Neural progenitor cell (in vitro differentiated cells): ENCODE measurements at regions not wholly inside any gene's neighbourhood (a gene's known extent, or its start where the extent isn't known, plus 50 kb on each side); places are given as distances from the start of the nearest gene placed in this dataset.
A peak's percentile ranks its signal among the peaks of the same experiment; 100 is the strongest.

Experiments used
- DNase-seq: peaks from one replicate; pipeline ENCODE4 v3.0.0-alpha.2; 2016; ENCODE audit warnings: low spot score
- H2AFZ ChIP-seq: fragments of 200-600 bp; sonication (generic); replicated peaks from 2 replicates; pipeline ENCODE4 v1.6.1; 2016; ENCODE audit warnings: antibody characterized with exemption
- H3F3A ChIP-seq: fragments of 200-600 bp; sonication (generic); 2 replicates; pipeline ENCODE4 v1.6.1; 2016; ENCODE audit warnings: antibody characterized with exemption, low read depth
- H3K27ac ChIP-seq: fragments of 200-600 bp; sonication (generic); 2 replicates; pipeline ENCODE4 v1.5.1; 2016; ENCODE audit warnings: mild to moderate bottlenecking
- H3K27me3 ChIP-seq: fragments of 200-600 bp; sonication (generic); 2 replicates; pipeline ENCODE4 v1.6.1; 2016; ENCODE audit warnings: mild to moderate bottlenecking, moderate library complexity
- H3K36me3 ChIP-seq: fragments of 200-600 bp; sonication (generic); 2 replicates; pipeline ENCODE4 v1.5.1; 2016
- H3K4me1 ChIP-seq: fragments of 200-600 bp; sonication (generic); 2 replicates; pipeline ENCODE4 v1.6.1; 2016; ENCODE audit warnings: mixed run types
- H3K4me2 ChIP-seq: fragments of 200-600 bp; sonication (generic); 2 replicates; pipeline ENCODE4 v1.6.1; 2016
- H3K4me3 ChIP-seq: fragments of 200-600 bp; sonication (generic); 2 replicates; pipeline ENCODE4 v1.5.1; 2016
- H3K79me2 ChIP-seq: fragments of 200-600 bp; sonication (generic); 2 replicates; pipeline ENCODE4 v1.6.1; 2016; ENCODE audit warnings: low read depth
- H3K9ac ChIP-seq: fragments of 200-600 bp; sonication (generic); 2 replicates; pipeline ENCODE4 v1.6.1; 2016
- H3K9me3 ChIP-seq: fragments of 200-600 bp; sonication (generic); 2 replicates; pipeline ENCODE4 v1.5.1; 2016; ENCODE audit warnings: low read depth
- H4K20me1 ChIP-seq: fragments of 200-600 bp; sonication (generic); 2 replicates; pipeline ENCODE4 v1.6.1; 2016; ENCODE audit warnings: low read depth
- H3K27ac Mint-ChIP-seq: 3 replicates; pipeline ENCODE4 v1.8.0; 2021; ENCODE audit warnings: mixed read lengths
- H3K27me3 Mint-ChIP-seq: 2 replicates; pipeline ENCODE4 v1.8.0; 2022; ENCODE audit warnings: low read depth, mild to moderate bottlenecking, inconsistent platforms, moderate library complexity, mixed read lengths; ENCODE audit not compliant: insufficient read depth
- H3K36me3 Mint-ChIP-seq: 3 replicates; pipeline ENCODE4 v1.8.0; 2021; ENCODE audit warnings: mixed read lengths
- H3K4me1 Mint-ChIP-seq: 3 replicates; pipeline ENCODE4 v1.8.0; 2021; ENCODE audit warnings: mixed read lengths
- H3K4me3 Mint-ChIP-seq: 3 replicates; pipeline ENCODE4 v1.8.0; 2021; ENCODE audit warnings: mild to moderate bottlenecking, moderate library complexity, mixed read lengths
- H3K9me3 Mint-ChIP-seq: 3 replicates; pipeline ENCODE4 v1.8.0; 2020; ENCODE audit warnings: mixed read lengths
- EZH2 ChIP-seq: fragments of 200-600 bp; sonication (generic); IDR thresholded peaks from 2 replicates; pipeline ENCODE4 v1.6.1; 2017; ENCODE audit warnings: antibody characterized with exemption, mild to moderate bottlenecking, moderate library complexity
- EZH2phosphoT487 ChIP-seq: fragments of 200-600 bp; sonication (generic); IDR thresholded peaks from 2 replicates; pipeline ENCODE4 v1.6.1; 2017; ENCODE audit warnings: antibody characterized with exemption
- TF ChIP-seq, protein P1 (sequence below): fragments of 200-600 bp; sonication (generic); IDR thresholded peaks from 2 replicates; pipeline ENCODE4 v1.5.1; 2017; ENCODE audit warnings: antibody characterized with exemption, mild to moderate bottlenecking

DNA sequence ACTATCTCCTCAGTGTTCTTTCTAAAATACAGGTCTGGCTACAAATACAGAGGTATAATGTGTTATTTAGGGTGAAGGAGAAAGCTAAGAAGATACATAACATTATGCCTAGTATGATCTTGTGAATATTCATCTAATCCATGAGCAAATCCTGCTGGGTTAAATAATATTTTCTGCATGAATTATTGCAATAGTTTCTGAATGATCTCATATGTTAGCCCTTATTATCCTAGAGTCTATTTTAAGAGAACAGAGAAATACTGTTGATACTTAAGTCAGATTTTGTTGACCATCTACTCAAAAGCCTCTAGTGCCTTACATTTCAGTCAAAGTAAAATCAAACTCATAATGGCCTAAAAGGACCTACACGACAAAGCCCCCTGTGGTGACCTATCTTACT, 382.3 kb downstream of the FIGN start:
- no peaks in the 10 kb centered on the region for H3K27me3 ChIP-seq
- no peaks in the 10 kb centered on the region for H3K36me3 Mint-ChIP-seq
- no peak overlapping the region for H3K4me3 Mint-ChIP-seq
- no peaks in the 10 kb centered on the region for H3K27me3 Mint-ChIP-seq
- H4K20me1 ChIP-seq: no peaks in the 10 kb centered on the region
- H3K9me3 ChIP-seq: no peaks in the 10 kb centered on the region
- peaks cover 11% of the 10 kb centered on the region for H3F3A ChIP-seq
- H3K36me3 ChIP-seq: no peaks in the 10 kb centered on the region
- DNase-seq: no peak
- peaks cover 32% of the 10 kb centered on the region for H3K4me1 Mint-ChIP-seq
- no peak overlapping the region for H3K9ac ChIP-seq
- H3K27ac ChIP-seq: no peak overlapping the region
- no peaks in the 10 kb centered on the region for H3K79me2 ChIP-seq
- no peak overlapping the region for H3K4me3 ChIP-seq
- TF ChIP-seq, protein P1, sequence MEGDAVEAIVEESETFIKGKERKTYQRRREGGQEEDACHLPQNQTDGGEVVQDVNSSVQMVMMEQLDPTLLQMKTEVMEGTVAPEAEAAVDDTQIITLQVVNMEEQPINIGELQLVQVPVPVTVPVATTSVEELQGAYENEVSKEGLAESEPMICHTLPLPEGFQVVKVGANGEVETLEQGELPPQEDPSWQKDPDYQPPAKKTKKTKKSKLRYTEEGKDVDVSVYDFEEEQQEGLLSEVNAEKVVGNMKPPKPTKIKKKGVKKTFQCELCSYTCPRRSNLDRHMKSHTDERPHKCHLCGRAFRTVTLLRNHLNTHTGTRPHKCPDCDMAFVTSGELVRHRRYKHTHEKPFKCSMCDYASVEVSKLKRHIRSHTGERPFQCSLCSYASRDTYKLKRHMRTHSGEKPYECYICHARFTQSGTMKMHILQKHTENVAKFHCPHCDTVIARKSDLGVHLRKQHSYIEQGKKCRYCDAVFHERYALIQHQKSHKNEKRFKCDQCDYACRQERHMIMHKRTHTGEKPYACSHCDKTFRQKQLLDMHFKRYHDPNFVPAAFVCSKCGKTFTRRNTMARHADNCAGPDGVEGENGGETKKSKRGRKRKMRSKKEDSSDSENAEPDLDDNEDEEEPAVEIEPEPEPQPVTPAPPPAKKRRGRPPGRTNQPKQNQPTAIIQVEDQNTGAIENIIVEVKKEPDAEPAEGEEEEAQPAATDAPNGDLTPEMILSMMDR: no peak
- TF ChIP-seq EZH2 (no peak), EZH2phosphoT487 (no peak)
- H3K4me1 ChIP-seq: peaks cover 35% of the 10 kb centered on the region
- H3K4me2 ChIP-seq: no peak overlapping the region
- H3K9me3 Mint-ChIP-seq: no peaks in the 10 kb centered on the region
- no peak overlapping the region for H2AFZ ChIP-seq
- H3K27ac Mint-ChIP-seq: no peak overlapping the region

DNA sequence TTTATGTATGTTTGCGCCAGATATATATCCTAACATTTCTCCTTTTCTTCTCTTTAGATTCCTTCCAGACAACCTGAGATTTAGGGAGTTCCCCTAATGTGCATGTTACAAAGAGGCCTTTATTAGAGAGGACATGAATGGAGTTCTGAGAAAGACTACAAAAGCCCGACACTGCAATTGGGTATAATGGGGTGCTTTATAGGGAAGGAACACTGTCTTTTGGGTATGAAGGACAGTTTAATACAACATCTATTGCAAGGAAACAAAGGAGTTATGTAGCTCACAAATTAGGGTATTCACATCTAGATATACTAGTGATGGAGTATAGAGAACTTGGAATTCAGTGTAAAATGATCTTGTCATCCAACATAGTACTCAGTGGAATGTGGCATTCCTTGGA, 383.8 kb downstream of the FIGN start:
- H3K4me1 Mint-ChIP-seq: peaks cover 46% of the 10 kb centered on the region

DNA sequence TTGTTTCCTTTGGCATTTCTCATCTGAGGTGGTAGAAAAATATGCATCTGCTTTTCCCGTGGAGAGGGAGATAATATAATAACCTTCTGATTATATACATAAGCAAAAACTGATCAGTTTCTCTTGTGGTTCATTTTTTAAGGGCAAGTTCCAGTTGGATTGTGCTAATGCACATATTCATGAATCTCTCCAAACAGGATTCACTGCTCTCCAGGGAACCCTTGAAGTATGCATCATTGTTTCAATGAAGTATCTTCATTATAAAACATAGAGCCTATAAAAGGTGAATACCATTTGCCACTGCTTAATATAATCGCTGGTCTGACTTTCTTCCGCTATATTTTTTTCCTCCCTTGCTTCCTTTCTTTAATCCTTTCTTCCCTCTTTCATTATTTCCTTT, 384.7 kb downstream of the FIGN start:
- Histone ChIP-seq H3K27me3 (no peaks in the 10 kb centered on the region), H3K9ac (no peak overlapping the region), H3K4me2 (no peak overlapping the region), H2AFZ (no peak overlapping the region), H3K4me1 (peaks cover 52% of the 10 kb centered on the region), H3K79me2 (no peaks in the 10 kb centered on the region), H3K9me3 (no peaks in the 10 kb centered on the region), H4K20me1 (no peaks in the 10 kb centered on the region), H3K4me3 (no peak overlapping the region), H3F3A (peaks cover 29% of the 10 kb centered on the region), H3K27ac (no peak overlapping the region), H3K36me3 (no peaks in the 10 kb centered on the region)
- Mint-ChIP-seq H3K36me3 (no peaks in the 10 kb centered on the region), H3K4me3 (no peak overlapping the region), H3K9me3 (no peaks in the 10 kb centered on the region), H3K4me1 (peaks cover 47% of the 10 kb centered on the region), H3K27me3 (no peaks in the 10 kb centered on the region), H3K27ac (no peak overlapping the region)
- no peak for DNase-seq
- TF ChIP-seq EZH2phosphoT487 (no peak), EZH2 (no peak)
- TF ChIP-seq, protein P1: no peak

More for the DNA sequence above, 383.8 kb downstream of the FIGN start:
- Histone ChIP-seq H3K79me2 (no peaks in the 10 kb centered on the region), H3K9ac (no peak overlapping the region), H3K4me3 (no peak overlapping the region), H2AFZ (no peak overlapping the region), H3K4me1 (peaks cover 51% of the 10 kb centered on the region), H3K27ac (no peak overlapping the region), H3K4me2 (peak overlapping the region; percentile 43), H3F3A (peaks cover 27% of the 10 kb centered on the region), H3K9me3 (no peaks in the 10 kb centered on the region), H3K36me3 (no peaks in the 10 kb centered on the region), H3K27me3 (no peaks in the 10 kb centered on the region), H4K20me1 (no peaks in the 10 kb centered on the region)
- Mint-ChIP-seq H3K27ac (no peak overlapping the region), H3K9me3 (no peaks in the 10 kb centered on the region), H3K4me3 (no peak overlapping the region), H3K27me3 (no peaks in the 10 kb centered on the region), H3K36me3 (no peaks in the 10 kb centered on the region)
- TF ChIP-seq EZH2phosphoT487 (no peak), EZH2 (no peak)
- TF ChIP-seq, protein P1: no peak
- DNase-seq: no peak
